HG03135 (cell line): ENCODE measurements at regions not wholly inside any gene's neighbourhood (a gene's known extent, or its start where the extent isn't known, plus 50 kb on each side); places are given as distances from the start of the nearest gene placed in this dataset.

Source experiments
- ATAC-seq: cut with Tn5 transposase; IDR thresholded peaks from one replicate; pipeline ENCODE4 v1.9.1; 2021; ENCODE audit warnings: mild to moderate bottlenecking, moderate library complexity; ENCODE audit not compliant: unreplicated experiment

DNA sequence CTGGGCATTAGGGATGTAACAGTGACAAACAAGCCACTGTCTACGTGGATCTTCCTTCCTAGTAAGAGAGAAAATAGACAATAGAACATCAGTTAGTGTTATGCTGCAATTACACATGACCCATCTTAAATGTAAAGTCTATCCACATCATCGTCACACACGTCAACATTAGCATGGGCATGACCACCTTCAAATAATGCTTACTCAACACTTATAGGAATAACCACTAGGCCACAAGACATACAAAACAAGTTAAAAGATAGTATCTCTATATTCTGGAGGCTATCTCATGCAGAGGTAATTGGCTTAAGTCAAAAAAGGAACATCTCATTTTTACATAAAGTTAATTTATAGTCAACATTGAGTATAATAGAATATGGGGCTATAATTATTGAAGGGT, 156.5 kb downstream of the MOXD1 start:
- ATAC-seq: no peak

DNA sequence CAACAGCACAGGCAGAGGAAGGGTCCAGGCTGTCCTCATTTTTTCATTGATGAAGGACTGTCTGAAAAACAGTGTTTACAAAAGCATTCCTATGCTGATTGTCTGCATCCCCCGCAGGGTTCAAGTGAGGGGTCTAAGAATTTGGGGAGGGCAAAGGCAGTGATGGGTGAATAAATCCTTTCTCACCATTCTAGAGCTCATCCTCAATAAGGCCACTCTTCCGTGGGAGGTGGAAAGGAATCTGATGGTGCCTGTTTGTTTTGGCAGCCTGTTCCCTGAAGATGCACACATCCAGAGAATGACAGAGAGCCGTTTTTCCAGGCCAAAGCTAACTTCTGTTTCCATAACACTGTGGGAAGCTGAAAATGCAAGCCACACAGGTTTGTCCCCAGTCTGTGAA, 164.5 kb downstream of the MOXD1 start:
- no peak for ATAC-seq

DNA sequence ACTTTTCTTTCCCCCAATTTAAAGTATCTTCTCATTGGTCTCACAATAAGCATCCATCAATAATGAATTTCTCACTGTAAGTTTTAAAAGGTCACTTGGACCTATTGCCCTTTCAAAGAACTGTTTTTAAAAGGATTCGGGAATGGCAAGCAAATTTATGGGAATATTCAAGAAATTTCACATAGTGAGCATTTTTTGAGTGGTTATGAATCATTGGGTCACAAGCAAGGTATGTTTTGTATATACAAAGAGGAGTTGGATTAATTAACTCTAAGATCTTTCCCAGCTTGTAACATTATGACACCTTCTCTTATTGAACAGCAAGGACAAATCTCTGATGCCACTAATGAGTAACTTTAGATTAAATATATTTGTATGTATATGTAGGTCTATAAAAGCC, 165.0 kb downstream of the MOXD1 start:
- no peak for ATAC-seq

DNA sequence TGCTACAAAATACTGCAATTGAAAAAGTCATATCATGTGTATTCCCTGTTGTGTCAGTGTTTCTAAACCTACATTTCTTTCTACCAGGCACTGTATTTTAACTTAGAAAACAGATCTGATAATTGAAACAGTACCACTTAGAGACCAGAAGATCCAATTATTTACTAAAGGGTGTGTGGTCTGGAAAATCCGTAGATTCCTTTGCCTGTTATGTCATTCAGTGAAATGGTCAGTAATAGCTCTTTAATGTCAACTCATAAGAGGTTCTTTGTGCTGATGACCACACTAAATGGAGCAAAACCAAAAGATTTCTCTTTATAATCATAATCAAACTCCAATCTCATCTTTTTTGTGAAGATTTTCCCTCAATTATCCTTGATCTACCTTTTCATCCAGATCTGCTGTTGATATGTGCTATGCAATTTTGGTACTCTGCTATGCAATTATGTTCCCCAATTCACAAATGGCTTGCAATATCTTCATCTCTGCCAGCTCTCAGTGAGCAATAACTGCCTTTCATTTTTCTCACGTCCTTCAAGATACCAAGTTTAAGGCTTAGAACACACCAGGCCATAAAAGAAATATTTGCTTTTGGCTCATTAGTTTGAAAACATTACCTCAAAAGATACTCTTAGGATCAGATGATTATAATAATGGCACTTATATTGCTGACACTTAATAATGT, 165.5 kb downstream of the MOXD1 start:
- no peak for ATAC-seq

DNA sequence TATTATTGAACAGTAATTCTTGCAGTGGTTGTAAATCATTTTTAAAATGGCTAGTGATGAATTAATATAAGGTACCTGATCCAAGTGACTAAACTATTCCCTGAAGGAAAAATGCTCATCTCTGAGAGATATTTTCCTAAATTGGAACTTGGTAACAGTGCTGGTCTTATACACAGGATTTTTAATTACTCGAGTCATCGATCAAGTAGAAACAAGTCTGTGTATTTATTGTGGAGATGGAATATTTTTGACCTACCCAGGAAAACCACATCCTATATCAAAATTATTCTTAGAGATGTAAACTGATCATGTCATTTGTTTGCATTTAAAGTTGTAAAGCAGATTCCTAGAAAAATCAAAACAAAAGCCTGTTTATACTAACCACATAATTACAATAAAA, 166.9 kb downstream of the MOXD1 start:
- ATAC-seq: no peak

DNA sequence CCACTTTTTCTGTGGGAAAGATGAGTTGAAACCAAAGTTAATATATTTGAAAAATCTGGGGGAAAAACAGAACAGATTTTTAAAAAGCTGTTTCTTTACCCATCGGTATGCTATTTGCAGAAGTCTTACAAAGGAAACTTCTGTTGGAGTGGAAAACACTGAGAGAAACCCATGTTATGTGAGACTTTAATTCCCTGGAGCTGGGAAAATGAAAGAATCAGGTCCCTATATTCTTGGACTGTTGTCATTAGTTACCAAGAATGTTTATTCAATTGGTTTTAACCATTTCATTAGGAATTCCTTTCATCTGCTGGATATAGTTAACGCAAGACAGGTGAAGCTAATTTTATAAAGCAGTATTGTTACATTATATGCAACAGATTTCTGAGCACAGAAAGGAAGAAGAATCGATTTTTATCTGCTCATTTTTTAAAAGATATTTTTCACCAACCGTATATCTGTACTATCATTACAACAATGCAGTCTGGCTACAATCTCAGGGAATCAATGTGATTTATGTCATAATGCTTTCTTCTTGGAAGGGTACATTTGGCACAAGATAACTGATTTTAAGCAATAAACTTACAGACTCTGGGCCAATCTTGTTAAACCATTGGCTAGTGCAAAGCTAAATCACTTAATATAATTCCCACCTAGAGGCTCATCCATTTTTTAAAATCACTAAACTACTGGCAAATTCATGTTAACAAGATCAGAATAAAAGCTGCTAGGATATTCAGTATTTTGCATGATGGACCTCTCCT, 170.0 kb downstream of the MOXD1 start:
- ATAC-seq: no peak

DNA sequence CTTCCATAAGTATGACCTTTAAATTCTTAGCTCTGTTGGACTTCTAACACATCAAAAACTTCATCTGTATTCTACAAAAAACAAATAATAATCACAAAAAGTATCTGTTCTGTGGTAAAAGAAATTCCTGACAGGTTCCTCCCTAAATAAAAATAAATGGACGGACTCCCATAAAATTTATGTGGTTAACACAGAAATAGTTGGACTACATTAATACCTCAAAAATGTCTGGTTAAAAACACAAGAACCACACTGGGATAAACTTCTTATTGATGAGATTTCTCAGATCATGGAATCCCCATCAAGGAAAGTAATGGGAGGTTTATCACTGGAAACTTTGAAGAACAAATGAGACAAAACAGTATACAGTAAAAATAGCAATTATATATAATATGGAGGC, 172.4 kb downstream of the MOXD1 start:
- ATAC-seq: no peak

DNA sequence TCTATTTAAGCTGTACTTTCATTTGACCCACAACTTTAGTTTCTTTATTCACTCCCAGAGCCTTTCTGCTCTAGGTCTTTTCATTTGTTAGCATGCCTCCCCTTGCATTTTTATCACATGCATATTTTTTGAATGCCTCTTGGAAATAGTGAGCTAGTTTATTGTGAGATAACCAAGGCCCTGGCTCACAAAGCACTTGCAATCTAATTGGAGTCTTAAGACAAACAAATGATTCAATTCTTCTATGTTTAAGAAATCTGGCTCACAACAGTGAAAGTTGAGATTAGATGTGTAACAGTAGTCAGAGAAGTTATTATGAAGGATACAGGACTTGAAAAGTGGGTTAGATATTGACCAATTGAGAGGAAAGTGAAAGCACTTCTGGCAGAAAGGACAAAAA, 173.4 kb downstream of the MOXD1 start:
- ATAC-seq: no peak

DNA sequence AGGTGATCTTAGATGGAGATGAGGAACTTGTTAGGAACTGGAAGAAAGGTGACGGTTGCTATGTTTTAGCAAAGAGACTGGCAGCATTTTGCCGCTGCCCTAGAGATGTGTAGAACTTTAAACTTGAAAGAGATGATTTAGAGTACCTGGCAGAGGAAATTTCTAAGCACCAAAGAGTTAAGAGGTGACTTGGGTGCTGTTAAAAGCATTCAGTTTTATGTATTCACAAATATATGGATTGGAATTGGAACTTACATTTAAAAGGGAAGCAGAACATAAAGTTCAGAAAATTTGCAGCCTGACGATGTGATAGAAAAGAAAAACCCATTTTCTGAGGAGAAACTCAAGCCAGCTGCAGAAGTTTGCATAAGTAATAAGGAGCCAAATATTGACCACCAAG, 176.3 kb downstream of the MOXD1 start:
- no peak for ATAC-seq

DNA sequence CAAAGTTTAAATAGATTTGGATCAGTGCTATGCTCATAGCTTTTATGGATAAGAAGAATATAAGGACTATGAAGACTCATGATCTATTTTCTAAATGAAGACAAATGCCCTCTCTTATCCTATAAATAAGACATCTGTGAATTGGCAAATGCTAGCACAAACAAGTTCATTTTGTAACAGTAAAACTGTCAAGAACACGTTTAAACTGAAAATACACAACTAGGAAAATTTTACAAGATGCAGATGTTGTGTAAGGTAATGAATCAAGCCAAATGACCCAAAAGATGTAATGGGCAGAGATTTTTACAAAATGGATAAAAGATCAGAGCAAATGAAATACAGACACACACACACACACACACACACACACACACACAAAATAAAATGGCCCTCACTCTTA, 180.5 kb downstream of the MOXD1 start:
- no peak for ATAC-seq

DNA sequence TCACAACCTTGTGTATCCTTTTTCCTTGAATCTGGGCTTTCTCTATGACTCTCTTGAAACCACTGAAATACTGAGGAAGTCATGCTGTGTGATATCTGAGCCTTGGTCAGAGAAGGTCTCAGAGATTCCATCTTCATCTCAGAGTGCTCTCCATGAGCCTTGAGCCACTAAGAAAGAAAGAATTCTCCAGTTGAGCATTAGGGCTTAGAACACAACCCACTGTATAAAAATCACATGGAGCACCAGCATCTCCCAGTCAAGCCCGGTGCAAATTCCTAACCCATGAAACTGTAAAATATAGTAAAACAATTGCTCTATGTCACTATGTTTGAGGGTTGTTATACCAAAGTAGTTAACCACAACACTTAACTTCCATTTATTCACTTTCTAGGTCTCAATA, 181.4 kb downstream of the MOXD1 start:
- ATAC-seq: no peak

DNA sequence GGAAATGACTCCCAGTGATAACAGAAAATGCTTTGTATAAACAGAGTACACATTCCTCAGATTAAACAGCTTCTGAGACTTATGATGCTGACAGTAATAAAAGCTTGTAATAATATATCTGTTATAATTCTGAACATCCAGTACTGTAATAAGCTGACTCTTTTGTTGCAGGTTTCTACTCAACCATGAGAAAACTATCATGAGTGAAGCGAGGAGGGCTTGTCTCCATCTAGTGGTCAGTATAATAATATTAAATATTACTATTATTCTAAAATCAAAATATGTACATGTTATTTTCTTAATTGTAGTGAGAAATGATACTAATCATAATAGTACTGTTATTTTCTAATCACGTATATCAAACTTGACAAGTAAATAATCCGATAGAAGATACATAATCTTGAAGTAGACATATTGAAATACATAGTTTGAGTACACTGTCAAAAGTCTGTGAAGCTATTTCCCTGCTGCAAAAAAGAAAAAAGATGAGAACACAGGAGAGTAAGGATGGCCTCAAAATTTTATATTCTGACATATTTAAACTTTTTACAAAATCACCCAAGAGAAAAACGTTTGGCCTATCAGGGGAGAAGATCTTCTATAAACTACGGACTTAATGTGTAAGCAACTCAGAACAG, 183.1 kb downstream of the MOXD1 start:
- ATAC-seq: no peak

DNA sequence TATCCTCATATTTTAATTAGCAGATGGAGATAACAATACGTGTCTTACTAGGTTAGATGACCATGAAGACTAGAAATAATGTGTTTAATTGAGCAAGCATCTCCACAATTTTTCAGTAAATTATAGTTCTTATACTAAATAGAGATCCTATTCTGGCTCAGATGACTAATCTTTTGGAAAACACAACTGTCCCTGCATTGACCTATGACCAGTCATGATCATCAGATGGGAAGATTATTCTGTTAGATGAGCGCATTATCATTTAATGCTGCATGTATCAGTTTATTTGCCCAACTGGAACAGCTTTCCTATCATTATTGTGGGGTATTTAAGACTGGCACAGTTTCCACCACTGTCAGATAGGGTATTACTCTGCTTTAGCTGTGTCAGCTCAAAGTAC, 185.5 kb downstream of the MOXD1 start:
- no peak for ATAC-seq

DNA sequence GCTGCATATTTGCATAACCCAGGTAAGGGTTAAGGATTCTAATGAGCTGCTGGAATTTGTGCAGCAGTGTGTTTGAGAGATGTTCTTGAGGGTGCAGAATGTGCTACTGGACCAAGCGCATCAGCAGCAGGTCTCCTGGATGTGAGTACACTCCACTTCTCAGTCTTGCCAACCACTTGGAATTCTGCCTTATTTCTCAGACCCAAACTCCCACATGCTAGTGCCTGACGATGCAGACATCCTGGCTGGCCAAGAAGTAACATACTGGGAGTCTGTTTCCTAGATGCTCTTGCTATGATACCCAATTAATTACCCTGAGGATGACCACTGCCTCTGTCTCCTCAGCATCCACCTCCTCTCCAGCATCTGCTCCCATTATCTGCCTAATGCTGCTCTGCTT, 186.6 kb downstream of the MOXD1 start:
- ATAC-seq: no peak

DNA sequence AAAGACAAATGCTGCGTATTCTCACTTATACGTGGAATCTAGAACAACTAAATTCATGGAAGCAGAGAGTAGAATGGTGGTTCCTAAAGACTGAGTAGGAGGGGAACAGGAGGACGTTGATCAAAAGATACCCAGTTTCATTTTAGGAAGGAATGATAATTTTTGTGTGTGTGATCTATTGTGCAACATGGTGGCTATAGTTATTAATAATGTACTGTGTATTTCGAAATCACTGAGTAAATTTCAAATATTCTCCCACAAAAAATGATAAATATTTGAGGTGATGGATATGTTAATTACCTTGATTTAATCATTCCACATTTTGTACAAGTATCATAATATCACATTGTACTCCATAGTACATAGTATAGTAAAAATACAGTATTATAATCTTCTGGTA, 187.5 kb downstream of the MOXD1 start:
- no peak for ATAC-seq

DNA sequence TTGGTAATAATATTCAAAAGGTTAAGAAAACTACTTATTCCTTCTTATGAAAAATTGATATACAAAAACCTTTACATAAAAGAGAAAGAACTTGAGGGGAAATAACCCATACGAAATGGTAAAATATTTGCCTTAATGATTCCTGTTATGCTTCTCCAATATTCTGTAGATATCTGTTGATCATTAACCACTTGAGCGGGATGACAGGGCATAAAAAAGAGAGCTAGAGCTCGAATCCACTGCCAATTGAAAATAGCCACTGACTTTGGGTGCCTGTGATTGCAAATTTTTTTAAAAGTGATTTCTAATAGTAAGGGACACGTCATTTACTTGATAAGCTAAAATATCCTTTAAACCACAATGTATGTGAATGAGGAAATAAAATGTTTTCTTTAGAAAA, 188.1 kb downstream of the MOXD1 start:
- no peak for ATAC-seq

DNA sequence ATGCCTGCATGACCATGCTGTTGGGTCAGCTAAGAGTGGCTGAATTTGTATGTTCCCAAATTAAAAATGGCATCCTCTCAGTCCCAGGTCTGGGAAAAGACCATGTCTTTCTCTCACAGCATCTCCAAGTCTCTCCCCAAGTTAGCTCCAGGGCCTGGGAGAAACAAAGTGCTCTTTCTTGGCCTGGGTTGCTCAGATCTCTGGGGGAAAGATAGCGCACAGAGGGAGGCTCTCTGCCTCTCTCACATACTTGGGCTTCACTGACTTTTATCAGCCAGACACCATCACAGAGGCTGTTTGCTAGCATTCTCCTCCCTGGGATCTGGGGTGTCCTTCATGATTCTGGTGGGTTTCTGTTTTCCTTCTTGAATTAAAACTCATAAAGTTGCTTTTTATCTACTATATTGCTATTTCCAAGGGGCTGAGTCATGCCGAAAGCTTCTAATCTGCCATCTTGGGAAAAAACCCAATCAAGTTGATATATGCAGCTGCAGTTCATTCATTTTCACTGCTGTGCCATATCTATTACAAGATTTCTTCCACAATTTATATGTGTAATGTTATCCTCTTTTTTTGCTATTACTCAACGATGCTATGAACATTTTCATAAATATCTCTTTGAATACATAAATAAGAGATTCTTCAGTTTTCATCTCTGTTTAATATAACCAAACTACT, 190.2 kb downstream of the MOXD1 start:
- ATAC-seq: no peak

DNA sequence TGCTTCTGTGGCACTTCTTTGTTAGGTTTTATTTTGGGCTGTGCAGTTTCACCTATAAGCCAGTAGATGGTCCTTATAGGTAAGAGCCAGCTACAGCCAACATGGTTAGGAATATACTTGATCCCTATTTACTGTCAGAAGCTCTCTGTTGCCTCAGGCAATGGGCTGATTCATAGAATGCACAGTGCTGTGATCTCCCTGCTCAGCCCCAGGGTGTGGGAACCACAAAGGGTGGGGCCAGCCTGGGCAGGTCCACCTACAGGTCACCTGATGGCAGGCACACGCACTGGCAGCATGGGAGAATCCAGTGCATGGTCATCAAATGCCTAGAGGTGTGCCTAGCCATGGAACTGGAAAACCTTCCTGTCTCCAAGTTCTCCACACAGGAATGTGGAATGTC, 191.9 kb downstream of the MOXD1 start:
- ATAC-seq: no peak

DNA sequence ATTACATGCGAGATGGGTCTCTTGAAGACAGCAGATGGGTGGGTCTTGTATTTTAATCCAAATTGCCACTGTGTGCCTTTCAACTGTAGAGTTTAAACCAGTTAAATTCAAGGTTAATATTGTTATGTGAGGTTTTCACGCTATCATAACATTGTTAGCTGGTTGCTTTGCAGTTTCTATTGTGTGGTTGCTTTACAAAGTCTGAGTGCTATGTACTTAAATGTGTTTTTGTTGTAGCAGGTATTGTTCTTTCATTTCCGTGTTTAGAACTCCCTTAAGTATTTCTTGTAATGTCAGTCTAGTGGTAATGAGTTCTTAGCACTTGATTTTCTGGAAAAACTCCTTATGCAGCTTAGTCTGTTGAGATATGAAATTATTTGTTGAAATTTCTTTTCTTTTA, 193.3 kb downstream of the MOXD1 start:
- no peak for ATAC-seq

DNA sequence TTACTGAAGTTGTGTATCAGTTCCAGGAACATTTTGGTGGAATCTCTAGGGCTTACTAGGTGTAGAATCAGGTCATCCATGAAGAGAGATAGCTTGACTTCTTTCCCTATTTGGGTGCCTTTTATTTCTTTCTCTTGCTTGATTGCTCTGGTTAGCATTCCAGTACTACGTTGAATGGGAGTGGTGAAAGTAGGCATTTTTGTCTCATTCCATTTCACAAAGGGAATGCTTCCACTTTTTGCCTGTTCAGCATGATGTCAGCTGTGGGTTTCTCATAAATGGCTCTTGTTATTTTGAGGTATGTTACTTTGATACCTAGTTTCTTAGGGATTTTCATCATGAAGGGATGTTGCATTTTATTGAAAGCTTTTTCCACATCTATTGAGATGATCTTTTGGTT, 195.3 kb downstream of the MOXD1 start:
- no peak for ATAC-seq

DNA sequence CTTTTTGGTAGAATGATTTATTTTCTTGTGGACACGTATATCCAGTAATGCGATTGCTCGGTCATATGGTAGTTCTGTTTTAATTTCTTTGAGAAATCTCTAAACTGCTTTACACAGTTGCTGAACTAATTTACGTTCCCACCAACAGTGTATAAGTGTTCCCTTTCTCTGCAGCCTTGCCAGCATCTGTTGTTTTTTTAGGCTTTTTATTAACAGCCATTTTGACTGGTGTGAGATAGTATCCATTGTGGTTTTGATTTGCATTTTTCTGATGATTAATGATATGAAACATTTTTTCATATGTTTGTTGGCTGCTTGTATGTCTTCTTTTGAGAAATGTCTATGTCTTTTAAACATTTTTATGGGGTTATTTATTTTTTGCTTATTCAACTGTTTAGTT, 196.7 kb downstream of the MOXD1 start:
- no peak for ATAC-seq

DNA sequence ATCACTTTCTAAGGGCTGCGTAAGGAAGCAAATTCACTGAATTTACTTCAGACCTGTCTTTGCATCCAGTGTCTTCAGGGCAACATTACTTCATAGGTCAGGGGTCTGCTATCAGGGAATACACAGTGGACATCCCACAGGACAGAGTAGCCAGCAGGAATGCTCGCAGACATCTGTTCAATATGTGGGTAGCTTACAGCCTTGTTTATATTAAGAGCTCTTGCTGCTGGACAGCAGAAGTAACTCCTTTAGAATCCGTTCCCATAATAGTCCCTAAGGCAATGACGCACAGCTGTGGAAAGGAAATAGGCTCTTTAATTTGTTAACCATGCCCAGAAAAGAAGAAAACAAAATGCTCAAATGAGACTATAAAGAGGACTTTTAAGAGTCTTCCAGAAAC, 198.7 kb downstream of the MOXD1 start:
- no peak for ATAC-seq
